Loucy (cell line): ENCODE measurements at regions not wholly inside any gene's neighbourhood (a gene's known extent, or its start where the extent isn't known, plus 50 kb on each side); places are given as distances from the start of the nearest gene placed in this dataset.

Experiments
- H2AFZ ChIP-seq: fragments of 200-600 bp; sonication (generic); 2 replicates; pipeline ENCODE4 v1.6.0; 2016; ENCODE audit warnings: antibody characterized with exemption, mild to moderate bottlenecking, low read length, moderate library complexity
- H3F3A ChIP-seq: fragments of 200-600 bp; 2 replicates; pipeline ENCODE4 v1.6.0; 2016; ENCODE audit warnings: antibody characterized with exemption, low read depth, mild to moderate bottlenecking
- H3K27me3 ChIP-seq: fragments of 200-600 bp; sonication (generic); 2 replicates; pipeline ENCODE4 v1.6.1; 2014; ENCODE audit warnings: low read length, mild to moderate bottlenecking; ENCODE audit not compliant: insufficient read depth, poor library complexity, severe bottlenecking
- H3K36me3 ChIP-seq: fragments of 200-600 bp; sonication (generic); 2 replicates; pipeline ENCODE4 v1.6.1; 2016; ENCODE audit warnings: low read length; ENCODE audit not compliant: insufficient read depth
- H3K4me1 ChIP-seq: fragments of 200-600 bp; sonication (generic); 2 replicates; pipeline ENCODE4 v1.5.1; 2014; ENCODE audit warnings: low read length, mild to moderate bottlenecking; ENCODE audit not compliant: insufficient read depth, poor library complexity, severe bottlenecking
- H3K4me2 ChIP-seq: fragments of 200-600 bp; sonication (generic); 2 replicates; pipeline ENCODE4 v1.6.0; 2014; ENCODE audit warnings: antibody characterized with exemption, low read length, low read depth, mild to moderate bottlenecking; ENCODE audit not compliant: poor library complexity, severe bottlenecking
- H3K4me3 ChIP-seq: fragments of 200-600 bp; sonication (generic); 2 replicates; pipeline ENCODE4 v1.5.1; 2014; ENCODE audit warnings: low read length, mild to moderate bottlenecking, mixed read lengths; ENCODE audit not compliant: poor library complexity, severe bottlenecking
- H3K79me2 ChIP-seq: fragments of 200-600 bp; sonication (generic); 2 replicates; pipeline ENCODE4 v1.6.1; 2014; ENCODE audit warnings: low read length; ENCODE audit not compliant: insufficient read depth
- H3K9ac ChIP-seq: fragments of 200-600 bp; sonication (generic); 2 replicates; pipeline ENCODE4 v1.6.0; 2014; ENCODE audit warnings: mild to moderate bottlenecking, low read depth, low read length, moderate library complexity; ENCODE audit not compliant: poor library complexity, severe bottlenecking
- H3K9me2 ChIP-seq: fragments of 200-600 bp; sonication (generic); replicated peaks from 2 replicates; pipeline ENCODE4 v1.6.1; 2016; ENCODE audit warnings: low read depth, low read length, mixed read lengths
- H3K9me3 ChIP-seq: fragments of 200-600 bp; sonication (generic); 2 replicates; pipeline ENCODE4 v1.6.1; 2014; ENCODE audit warnings: mild to moderate bottlenecking, antibody characterized with exemption, low read length, low read depth; ENCODE audit not compliant: insufficient read depth
- H4K20me1 ChIP-seq: fragments of 200-600 bp; sonication (generic); 2 replicates; pipeline ENCODE4 v1.6.0; 2014; ENCODE audit warnings: antibody characterized with exemption, low read length, mild to moderate bottlenecking; ENCODE audit not compliant: insufficient read depth, poor library complexity, severe bottlenecking
- EZH2phosphoT487 ChIP-seq: fragments of 200-600 bp; IDR thresholded peaks from 2 replicates; pipeline ENCODE4 v1.6.1; 2018; ENCODE audit warnings: antibody characterized with exemption, mild to moderate bottlenecking, moderate library complexity, borderline replicate concordance
- TF ChIP-seq, protein P1 (sequence below): fragments of 200-600 bp; sonication (generic); conservative IDR thresholded peaks from 2 replicates; pipeline ENCODE4 v1.5.1; 2014; ENCODE audit warnings: mild to moderate bottlenecking, antibody characterized with exemption, low read length

DNA sequence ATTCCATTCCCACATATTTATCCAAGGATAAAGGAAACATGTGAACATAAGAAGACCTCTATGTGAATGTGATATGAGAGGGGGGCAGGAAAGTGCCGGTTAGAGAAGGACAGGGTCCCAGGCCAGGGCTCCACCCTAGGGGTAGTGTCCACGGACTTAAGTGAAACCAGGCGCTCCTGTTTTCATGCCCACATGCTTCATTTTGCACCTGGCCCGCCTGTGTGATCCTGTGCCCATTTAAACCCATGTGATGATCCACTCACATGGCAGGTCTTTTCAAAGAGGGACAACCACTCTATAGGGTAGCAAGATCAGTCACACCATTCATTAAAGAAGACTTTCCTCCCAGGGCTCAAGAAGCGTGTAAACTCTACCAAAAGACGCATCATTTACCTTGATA is 865.3 kb upstream of the GJE1 start:
- no peak overlapping the region for H2AFZ ChIP-seq
- H3K4me3 ChIP-seq, result no peak overlapping the region
- H3K9ac ChIP-seq, result no peak overlapping the region
- no peaks in the 10 kb centered on the region for H3K27me3 ChIP-seq
- no peaks in the 10 kb centered on the region for H3K4me1 ChIP-seq
- H3K9me3 ChIP-seq, result no peaks in the 10 kb centered on the region
- H4K20me1 ChIP-seq, result no peaks in the 10 kb centered on the region
- TF ChIP-seq EZH2phosphoT487, result no peak
- TF ChIP-seq, protein P1, sequence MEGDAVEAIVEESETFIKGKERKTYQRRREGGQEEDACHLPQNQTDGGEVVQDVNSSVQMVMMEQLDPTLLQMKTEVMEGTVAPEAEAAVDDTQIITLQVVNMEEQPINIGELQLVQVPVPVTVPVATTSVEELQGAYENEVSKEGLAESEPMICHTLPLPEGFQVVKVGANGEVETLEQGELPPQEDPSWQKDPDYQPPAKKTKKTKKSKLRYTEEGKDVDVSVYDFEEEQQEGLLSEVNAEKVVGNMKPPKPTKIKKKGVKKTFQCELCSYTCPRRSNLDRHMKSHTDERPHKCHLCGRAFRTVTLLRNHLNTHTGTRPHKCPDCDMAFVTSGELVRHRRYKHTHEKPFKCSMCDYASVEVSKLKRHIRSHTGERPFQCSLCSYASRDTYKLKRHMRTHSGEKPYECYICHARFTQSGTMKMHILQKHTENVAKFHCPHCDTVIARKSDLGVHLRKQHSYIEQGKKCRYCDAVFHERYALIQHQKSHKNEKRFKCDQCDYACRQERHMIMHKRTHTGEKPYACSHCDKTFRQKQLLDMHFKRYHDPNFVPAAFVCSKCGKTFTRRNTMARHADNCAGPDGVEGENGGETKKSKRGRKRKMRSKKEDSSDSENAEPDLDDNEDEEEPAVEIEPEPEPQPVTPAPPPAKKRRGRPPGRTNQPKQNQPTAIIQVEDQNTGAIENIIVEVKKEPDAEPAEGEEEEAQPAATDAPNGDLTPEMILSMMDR, result no peak
- no peaks in the 10 kb centered on the region for H3F3A ChIP-seq
- no peaks in the 10 kb centered on the region for H3K79me2 ChIP-seq
- H3K9me2 ChIP-seq, result no peaks in the 10 kb centered on the region
- H3K36me3 ChIP-seq, result no peaks in the 10 kb centered on the region
- no peak overlapping the region for H3K4me2 ChIP-seq

DNA sequence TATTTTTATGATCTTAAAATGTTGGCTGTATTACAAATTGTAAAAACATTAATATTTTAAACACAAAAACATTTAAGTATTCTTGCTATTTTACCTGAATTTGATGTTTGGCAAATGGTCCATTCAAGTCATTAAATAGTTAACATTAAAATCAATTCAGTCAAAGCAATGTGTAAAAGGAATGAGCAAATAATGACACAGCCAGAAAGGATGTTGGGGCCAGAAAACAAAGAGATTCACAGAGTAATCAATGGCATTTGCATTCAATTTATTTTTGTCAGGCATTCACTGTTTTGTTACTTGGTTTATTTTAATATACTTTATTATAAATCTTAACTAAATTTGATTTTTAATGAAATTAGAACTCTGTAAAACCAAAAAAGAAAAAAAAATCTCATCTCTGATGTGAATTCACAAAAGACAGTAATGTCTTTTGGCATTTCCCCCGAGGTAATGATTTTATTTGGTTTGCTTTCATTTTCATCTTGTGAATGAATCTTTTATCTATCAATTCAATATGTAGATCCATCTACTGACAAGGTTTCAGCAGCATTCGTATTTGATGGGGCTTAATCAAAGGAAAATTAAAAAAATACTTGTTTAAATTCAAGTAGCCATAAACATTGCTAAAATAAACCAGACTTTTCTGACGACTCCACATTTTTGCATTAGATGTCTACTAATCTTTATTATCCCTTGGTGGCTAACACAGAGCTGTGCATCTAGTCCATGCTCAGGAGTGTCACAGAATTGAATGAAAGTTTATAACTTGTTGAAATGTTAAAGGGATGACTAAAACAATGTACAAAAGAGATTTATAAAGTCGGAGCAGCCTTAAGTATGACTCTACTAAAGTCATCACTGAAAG is 866.7 kb upstream of the GJE1 start:
- no peak for TF ChIP-seq EZH2phosphoT487
- TF ChIP-seq, protein P1, result no peak
- no peaks in the 10 kb centered on the region for H3F3A ChIP-seq
- no peaks in the 10 kb centered on the region for H3K9me3 ChIP-seq
- H3K9ac ChIP-seq, result no peak overlapping the region
- H3K36me3 ChIP-seq, result no peaks in the 10 kb centered on the region
- H3K4me2 ChIP-seq, result peak overlapping the region; percentile 55
- no peaks in the 10 kb centered on the region for H3K79me2 ChIP-seq
- H2AFZ ChIP-seq, result peak overlapping the region; percentile 59; the same call in 1 of the 2 replicates
- no peaks in the 10 kb centered on the region for H3K4me1 ChIP-seq
- H3K27me3 ChIP-seq, result no peaks in the 10 kb centered on the region
- peak overlapping the region; percentile 39 for H3K4me3 ChIP-seq
- no peaks in the 10 kb centered on the region for H4K20me1 ChIP-seq
- no peaks in the 10 kb centered on the region for H3K9me2 ChIP-seq

DNA sequence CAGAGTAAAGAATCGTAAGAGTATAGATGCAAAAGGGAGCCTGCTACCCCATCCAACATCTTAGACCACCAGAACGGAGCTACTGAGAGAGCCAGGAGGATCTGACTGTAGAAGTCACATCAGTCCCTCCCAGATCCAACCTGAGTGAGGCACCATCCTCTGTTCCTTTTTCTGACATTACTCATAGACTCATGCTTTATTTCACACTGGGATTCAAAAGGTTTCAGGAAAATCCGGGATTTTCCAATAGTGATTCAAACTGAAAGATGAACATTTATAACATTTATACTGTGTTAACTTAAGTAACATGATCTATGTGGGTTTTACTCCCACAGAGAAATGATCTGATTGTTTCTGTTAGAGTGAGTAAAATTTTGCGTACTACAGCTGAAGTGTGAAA is 868.6 kb upstream of the GJE1 start:
- no peaks in the 10 kb centered on the region for H3K4me1 ChIP-seq
- H3K36me3 ChIP-seq, result no peaks in the 10 kb centered on the region
- no peaks in the 10 kb centered on the region for H3K27me3 ChIP-seq
- H3K4me3 ChIP-seq, result no peak overlapping the region
- H3K4me2 ChIP-seq, result no peak overlapping the region
- H2AFZ ChIP-seq, result no peak overlapping the region
- no peaks in the 10 kb centered on the region for H4K20me1 ChIP-seq
- no peaks in the 10 kb centered on the region for H3K9me3 ChIP-seq
- TF ChIP-seq EZH2phosphoT487, result no peak
- TF ChIP-seq, protein P1, result no peak
- H3F3A ChIP-seq, result no peaks in the 10 kb centered on the region
- no peak overlapping the region for H3K9ac ChIP-seq
- H3K9me2 ChIP-seq, result no peaks in the 10 kb centered on the region
- H3K79me2 ChIP-seq, result no peaks in the 10 kb centered on the region
